Activated CD8-positive, alpha-beta T cell treated with anti-CD3 and anti-CD28 coated beads, Interleukin-2, amount 10 ng/mL, durations not matched to agents 7 days and 5 days (primary cell): ENCODE measurements at regions not wholly inside any gene's neighbourhood (a gene's known extent, or its start where the extent isn't known, plus 50 kb on each side); places are given as distances from the start of the nearest gene placed in this dataset.

Experiments used
- ATAC-seq: fragments of 150-1000 bp; cut with Tn5 transposase; one replicate; pipeline ENCODE4 v1.10.0; 2021; ENCODE audit warnings: moderate library complexity
- CTCF ChIA-PET: fragments of 350-600 bp; sonication (Branson Sonifier 250); formaldehyde crosslinking; loops from one replicate; lab custom pipeline; 2021; ENCODE audit warnings: antibody characterized with exemption; lab: Charles Lee
- POLR2A ChIA-PET: fragments of 350-600 bp; sonication (Branson Sonifier 250); formaldehyde crosslinking; loops from one replicate; lab custom pipeline; 2021; ENCODE audit warnings: antibody characterized with exemption; lab: Charles Lee
- DNase-seq: peaks from one replicate; pipeline ENCODE4 v3.0.0-alpha.2; 2020
- H3K27ac Mint-ChIP-seq: one replicate; pipeline ENCODE4 v1.8.0; 2021; ENCODE audit warnings: mild to moderate bottlenecking, mixed read lengths
- H3K27me3 Mint-ChIP-seq: one replicate; pipeline ENCODE4 v1.8.0; 2021; ENCODE audit warnings: low read depth, mixed read lengths
- H3K36me3 Mint-ChIP-seq: one replicate; pipeline ENCODE4 v1.8.0; 2021; ENCODE audit warnings: low read depth, mixed read lengths
- H3K4me1 Mint-ChIP-seq: one replicate; pipeline ENCODE4 v1.8.0; 2021; ENCODE audit warnings: low read depth, mixed read lengths
- H3K4me3 Mint-ChIP-seq: one replicate; pipeline ENCODE4 v1.8.0; 2021; ENCODE audit warnings: mild to moderate bottlenecking, mixed read lengths
- H3K9me3 Mint-ChIP-seq: one replicate; pipeline ENCODE4 v1.8.0; 2022; ENCODE audit warnings: mixed read lengths; ENCODE audit not compliant: insufficient read depth

DNA sequence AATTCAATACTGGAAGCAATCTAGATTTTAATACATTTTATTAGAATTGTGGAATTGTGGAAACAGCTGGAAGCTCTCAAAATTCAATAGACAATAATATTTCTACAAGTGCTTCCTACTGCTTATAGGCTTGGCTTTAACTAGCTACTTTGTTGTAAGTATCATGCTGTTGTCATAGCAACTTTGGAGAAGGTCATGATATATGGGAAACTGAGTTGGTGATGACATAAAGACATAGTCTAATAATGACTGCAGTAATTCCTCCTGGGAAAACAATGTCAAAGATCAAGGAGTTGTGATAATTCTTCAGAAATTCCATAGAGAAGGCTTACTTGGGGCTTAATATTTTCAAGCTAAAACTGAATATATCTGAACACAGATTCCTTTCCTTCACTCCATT is 266.6 kb downstream of the KIF21A start:
- no peaks in the 10 kb centered on the region for H3K36me3 Mint-ChIP-seq
- DNase-seq (no peak), ATAC-seq (no peak)
- H3K4me1 Mint-ChIP-seq: no peaks in the 10 kb centered on the region
- ChIA-PET POLR2A (no interaction called here), CTCF (no interaction called here)
- no peak overlapping the region for H3K27ac Mint-ChIP-seq
- no peaks in the 10 kb centered on the region for H3K27me3 Mint-ChIP-seq
- no peaks in the 10 kb centered on the region for H3K9me3 Mint-ChIP-seq
- H3K4me3 Mint-ChIP-seq: no peak overlapping the region

DNA sequence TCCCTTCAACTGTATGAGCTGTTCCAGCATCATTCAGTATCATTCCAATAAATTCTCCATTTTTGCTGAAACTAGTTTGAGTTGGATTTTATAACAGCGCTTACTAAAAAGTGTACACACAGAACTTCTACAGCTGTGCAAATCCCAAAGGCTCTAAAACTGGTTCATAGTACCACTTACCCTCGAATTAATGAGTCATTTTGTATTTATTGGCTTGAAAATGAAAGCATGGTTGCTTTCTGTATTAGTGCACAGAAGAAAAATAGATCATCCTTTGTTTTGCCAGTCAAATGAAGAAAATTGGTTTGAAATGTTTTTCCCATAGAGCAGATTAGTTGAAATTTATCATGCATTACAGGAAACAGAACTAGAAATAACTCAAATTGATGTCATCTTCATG is 268.3 kb upstream of the CPNE8 start:
- no peak overlapping the region for H3K4me3 Mint-ChIP-seq
- no peaks in the 10 kb centered on the region for H3K36me3 Mint-ChIP-seq
- H3K4me1 Mint-ChIP-seq: no peaks in the 10 kb centered on the region
- no peak overlapping the region for H3K27ac Mint-ChIP-seq
- DNase-seq: no peak
- ATAC-seq: no peak
- ChIA-PET POLR2A (no interaction called here), CTCF (no interaction called here)
- H3K27me3 Mint-ChIP-seq: no peaks in the 10 kb centered on the region
- H3K9me3 Mint-ChIP-seq: no peaks in the 10 kb centered on the region

DNA sequence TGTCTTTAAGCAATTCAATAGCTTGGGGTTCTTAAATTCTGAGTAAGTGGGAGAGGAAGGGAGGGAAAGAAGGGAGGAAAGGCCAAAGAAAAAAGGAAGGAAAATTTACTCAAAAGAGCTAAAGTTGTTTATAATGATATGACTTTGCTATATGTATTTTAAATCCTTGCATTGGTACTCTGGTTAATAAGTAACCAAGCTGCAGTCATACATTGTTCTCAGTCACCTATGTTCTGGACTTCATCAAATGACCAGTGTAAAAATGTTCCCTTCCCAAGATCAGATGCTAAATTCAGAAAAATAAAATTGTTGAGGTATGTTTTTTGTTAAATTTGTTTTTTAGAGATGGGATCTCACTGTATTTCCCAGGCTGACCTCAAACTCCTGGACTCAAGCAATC is 259.9 kb upstream of the CPNE8 start:
- no peak for DNase-seq
- CTCF ChIA-PET: no interaction called here
- POLR2A ChIA-PET: no interaction called here

DNA sequence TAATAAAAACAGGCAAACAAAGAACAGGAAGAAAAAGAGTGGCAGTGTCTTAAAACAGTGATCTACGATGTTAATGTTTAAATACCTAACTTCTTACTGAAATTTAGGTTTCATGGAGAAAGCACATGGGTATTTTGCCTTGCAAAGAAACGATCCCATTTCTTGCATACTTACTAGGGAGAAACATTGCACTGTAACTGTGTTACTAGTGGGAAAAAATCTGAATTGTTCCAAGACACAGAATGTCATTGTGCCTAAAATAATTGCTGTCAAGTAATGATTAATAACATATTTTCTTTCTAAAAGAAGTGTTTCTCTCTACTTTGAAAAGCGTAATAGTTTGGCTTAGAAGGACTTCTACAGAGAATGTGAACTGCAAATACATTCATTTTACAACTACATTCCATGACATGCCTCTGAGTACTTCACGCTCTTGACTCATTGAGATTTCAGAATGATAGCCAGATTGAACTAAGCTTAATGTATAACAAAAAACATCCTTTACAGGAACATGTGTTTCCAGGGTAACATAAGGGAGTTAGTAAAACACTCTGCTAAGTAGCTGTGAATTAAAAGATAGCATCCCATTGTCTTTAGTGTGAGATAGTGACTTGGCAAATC is 256.2 kb upstream of the CPNE8 start:
- Mint-ChIP-seq H3K9me3 (peaks cover 11% of the 10 kb centered on the region), H3K4me1 (no peaks in the 10 kb centered on the region), H3K4me3 (no peak overlapping the region), H3K36me3 (no peaks in the 10 kb centered on the region), H3K27ac (no peak overlapping the region), H3K27me3 (no peaks in the 10 kb centered on the region)
- CTCF ChIA-PET: no interaction called here
- DNase-seq (no peak), ATAC-seq (no peak)
- POLR2A ChIA-PET: no interaction called here

More for the DNA sequence above, 259.9 kb upstream of the CPNE8 start:
- H3K36me3 Mint-ChIP-seq: no peaks in the 10 kb centered on the region
- ATAC-seq: no peak
- H3K27me3 Mint-ChIP-seq: no peaks in the 10 kb centered on the region
- no peak overlapping the region for H3K4me3 Mint-ChIP-seq
- H3K27ac Mint-ChIP-seq: no peak overlapping the region
- peaks cover 11% of the 10 kb centered on the region for H3K9me3 Mint-ChIP-seq
- H3K4me1 Mint-ChIP-seq: no peaks in the 10 kb centered on the region

DNA sequence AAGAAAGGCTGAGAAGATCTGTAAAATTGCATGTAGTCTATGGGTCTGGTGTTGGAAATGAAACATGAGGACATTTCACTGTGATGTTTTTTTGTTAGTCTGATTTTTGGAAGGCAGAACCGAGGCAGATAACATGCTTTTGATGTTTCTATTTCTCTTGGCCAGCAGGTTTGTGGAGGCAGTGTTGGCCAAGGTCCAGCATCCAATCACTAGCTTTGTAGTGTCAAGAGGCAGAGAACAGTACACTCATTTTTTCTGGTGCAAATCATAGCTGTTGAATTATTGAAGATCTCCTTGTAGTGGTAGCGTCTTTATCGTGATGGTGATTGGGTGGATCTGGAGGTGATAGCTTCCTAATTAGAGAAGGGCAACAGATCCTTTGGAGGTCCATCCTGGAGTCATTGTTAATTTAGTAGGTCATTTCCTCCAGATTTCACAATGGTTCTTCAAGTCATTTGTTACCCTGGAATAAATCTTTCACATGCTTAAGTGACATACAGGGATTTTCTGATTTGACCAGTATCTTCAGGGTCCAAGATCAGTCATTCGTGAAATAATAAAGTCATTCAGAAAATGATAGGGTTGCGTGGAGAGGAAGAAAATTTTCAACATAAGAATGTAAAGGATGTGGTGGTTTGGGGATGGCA is 252.4 kb upstream of the CPNE8 start:
- ChIA-PET POLR2A (no interaction called here), CTCF (no interaction called here)
- Mint-ChIP-seq H3K36me3 (no peaks in the 10 kb centered on the region), H3K9me3 (peaks cover 11% of the 10 kb centered on the region), H3K4me3 (no peak overlapping the region), H3K27ac (no peak overlapping the region), H3K4me1 (no peaks in the 10 kb centered on the region), H3K27me3 (no peaks in the 10 kb centered on the region)
- DNase-seq (no peak), ATAC-seq (no peak)

DNA sequence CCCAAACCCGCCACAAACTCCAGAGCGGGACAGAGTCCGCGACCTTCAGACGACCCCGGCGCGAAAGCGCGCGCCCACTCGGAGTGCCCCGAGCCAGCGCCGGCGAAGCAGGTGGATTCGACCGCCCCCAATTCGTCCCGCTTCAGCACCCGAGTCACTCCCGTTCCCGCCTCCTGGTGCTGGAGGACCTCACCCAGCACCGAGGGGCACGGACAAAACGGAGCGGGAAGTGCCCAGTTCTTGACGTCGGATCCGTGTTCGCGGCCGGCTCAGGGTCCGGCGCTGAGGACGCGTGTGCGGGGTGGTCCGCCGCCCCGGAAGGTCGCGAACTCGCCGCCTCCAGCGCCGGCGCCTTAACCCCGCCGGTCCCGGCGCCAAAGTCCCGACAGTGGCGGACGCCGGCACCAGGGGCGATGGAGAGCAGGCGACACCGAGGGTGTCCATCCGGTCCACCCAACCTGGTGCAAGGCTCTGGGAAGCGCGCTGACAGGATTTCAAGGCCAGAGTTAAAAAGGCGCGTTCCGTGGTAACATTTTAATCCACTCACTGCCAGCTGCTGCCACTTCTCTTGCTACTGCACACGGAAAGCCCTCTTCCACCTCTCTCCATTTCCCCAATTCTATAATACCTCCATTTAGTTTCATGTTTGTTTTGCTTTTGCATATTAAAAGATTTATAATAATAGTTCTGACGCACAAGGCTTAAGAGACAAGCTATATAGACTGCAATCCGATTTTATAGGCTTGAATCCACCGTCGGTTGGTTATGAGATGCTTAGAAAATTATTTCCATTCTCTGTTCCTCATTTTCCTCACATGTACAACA is 240.0 kb upstream of the CPNE8 start:
- ATAC-seq (peak; percentile 81), DNase-seq (peak; percentile 47)
- H3K9me3 Mint-ChIP-seq: peaks cover 3% of the 10 kb centered on the region
- ChIA-PET CTCF (interaction anchor here (0.7 kb wide), 1 partner anchor 128 kb away, joined by 3 read pairs; no protein-coding TSS in a partner anchor), POLR2A (no interaction called here)
- H3K36me3 Mint-ChIP-seq: peaks cover 1% of the 10 kb centered on the region
- peak overlapping the region; percentile 7 for H3K4me3 Mint-ChIP-seq
- no peaks in the 10 kb centered on the region for H3K4me1 Mint-ChIP-seq
- peaks cover 15% of the 10 kb centered on the region for H3K27me3 Mint-ChIP-seq
- no peak overlapping the region for H3K27ac Mint-ChIP-seq

DNA sequence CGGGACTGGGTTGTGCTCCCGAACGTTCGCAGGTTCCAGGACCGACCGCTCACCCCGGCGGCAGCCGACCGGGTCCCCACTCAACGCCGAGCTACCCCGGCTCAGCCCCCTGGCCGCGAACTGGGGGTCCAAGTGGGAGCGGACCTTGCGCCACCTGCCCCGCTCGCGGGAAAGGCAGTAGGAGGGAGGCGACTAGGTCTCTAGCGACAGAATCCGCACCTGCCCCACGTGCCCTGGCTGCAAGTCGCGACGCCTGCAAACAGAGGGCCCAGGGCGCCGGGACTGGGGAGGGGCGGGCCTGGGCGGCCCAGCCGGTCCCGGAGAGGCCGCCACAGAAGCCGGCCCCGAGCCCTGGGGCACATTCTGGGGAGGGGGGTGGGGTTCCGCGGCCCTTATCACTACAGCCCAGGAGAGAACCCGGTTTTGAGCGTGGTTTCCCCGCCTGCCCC is 239.2 kb upstream of the CPNE8 start:
- ATAC-seq: no peak

DNA sequence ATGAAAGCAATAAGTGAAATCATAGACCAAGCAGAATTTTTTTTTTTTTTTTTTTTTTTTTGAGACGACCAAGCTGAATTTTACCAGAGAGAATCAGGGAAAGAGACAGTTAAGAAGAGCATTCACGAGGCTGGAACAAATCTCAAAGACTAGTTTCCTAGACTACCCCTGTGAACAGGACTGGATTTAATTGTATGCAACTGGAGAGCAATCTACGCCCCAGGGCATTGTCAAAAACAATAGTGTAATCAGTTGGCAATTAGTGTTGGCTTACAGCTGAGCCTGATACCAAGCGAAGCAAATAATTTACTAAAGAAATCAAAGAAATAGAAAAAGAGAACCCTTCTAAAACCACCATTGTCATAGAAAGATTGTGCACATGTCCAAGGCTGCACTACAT is 232.9 kb upstream of the CPNE8 start:
- Mint-ChIP-seq H3K36me3 (no peaks in the 10 kb centered on the region), H3K27ac (no peak overlapping the region), H3K9me3 (no peaks in the 10 kb centered on the region), H3K4me3 (no peak overlapping the region), H3K4me1 (no peaks in the 10 kb centered on the region), H3K27me3 (no peaks in the 10 kb centered on the region)
- ChIA-PET POLR2A (no interaction called here), CTCF (no interaction called here)
- ATAC-seq (no peak), DNase-seq (no peak)

More for the DNA sequence above, 239.2 kb upstream of the CPNE8 start:
- H3K4me1 Mint-ChIP-seq: no peaks in the 10 kb centered on the region
- H3K27ac Mint-ChIP-seq: no peak overlapping the region
- ChIA-PET CTCF (no interaction called here), POLR2A (no interaction called here)
- H3K27me3 Mint-ChIP-seq: peaks cover 15% of the 10 kb centered on the region
- H3K4me3 Mint-ChIP-seq: no peak overlapping the region
- no peak for DNase-seq
- H3K36me3 Mint-ChIP-seq: peaks cover 1% of the 10 kb centered on the region
- H3K9me3 Mint-ChIP-seq: no peaks in the 10 kb centered on the region

DNA sequence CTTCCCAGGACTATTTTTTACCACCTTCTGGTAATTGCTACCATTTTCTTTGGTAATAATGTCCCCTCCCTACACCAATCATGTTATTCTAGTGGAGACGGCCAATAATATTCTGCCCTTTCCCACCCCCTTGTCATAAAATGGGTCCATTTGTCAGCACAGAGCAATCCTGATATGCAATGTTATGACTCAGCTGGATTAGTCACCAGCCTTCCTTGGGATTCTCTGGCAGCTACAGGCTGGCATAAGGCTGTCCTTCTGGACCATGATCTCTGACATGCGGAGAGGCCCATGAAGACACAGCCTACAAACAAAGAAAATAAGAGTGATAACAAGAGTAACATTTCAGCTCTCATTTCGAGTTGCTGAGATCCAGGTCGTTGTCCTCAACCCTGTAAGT is 222.0 kb upstream of the CPNE8 start:
- Mint-ChIP-seq H3K9me3 (no peaks in the 10 kb centered on the region), H3K4me1 (no peaks in the 10 kb centered on the region), H3K4me3 (no peak overlapping the region), H3K36me3 (no peaks in the 10 kb centered on the region), H3K27ac (no peak overlapping the region), H3K27me3 (no peaks in the 10 kb centered on the region)
- ATAC-seq (no peak), DNase-seq (no peak)
- CTCF ChIA-PET: no interaction called here
- POLR2A ChIA-PET: no interaction called here

DNA sequence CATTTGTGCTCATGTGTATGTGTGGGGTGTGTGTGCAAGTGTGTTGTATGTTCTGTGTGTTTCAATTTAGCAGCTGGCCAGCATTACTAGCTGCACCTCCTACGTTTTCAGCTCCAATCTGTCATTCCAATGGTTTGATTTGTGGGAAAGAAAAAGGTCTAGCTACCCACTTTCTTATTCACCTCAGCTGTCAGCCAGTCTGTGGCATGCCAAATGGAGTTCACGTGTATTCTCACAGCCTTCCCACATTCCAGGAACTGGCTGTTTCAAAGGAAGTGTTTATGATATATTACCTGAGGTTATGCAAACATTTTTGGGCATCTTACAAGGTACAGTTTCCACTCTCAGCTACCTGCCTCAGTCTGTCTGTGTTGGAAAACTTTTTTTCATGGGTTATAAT is 220.2 kb upstream of the CPNE8 start:
- CTCF ChIA-PET: no interaction called here
- POLR2A ChIA-PET: no interaction called here
- Mint-ChIP-seq H3K9me3 (no peaks in the 10 kb centered on the region), H3K27me3 (no peaks in the 10 kb centered on the region), H3K27ac (no peak overlapping the region), H3K4me3 (no peak overlapping the region), H3K36me3 (no peaks in the 10 kb centered on the region), H3K4me1 (no peaks in the 10 kb centered on the region)
- ATAC-seq: no peak
- DNase-seq: no peak

DNA sequence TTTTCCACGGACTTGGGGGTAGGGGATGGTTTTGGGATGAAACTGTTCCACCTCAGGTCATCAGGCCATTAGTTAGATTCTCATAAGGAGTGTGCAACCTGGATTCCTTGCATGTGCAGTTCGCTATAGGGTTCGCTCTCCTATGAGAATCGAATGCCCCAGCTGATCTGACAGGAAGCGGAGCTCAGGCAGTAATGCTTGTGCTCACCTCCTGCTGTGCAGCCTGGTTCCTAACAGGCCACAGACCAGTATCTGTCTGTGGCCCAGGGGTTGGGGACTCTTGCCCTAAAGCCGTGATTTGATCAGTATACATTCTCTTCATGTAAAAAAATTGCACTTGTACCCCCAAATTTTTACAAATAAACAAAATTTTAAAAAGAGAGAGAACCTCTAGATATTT is 219.4 kb upstream of the CPNE8 start:
- DNase-seq (no peak), ATAC-seq (no peak)
- CTCF ChIA-PET: no interaction called here
- Mint-ChIP-seq H3K4me3 (no peak overlapping the region), H3K27ac (no peak overlapping the region), H3K36me3 (no peaks in the 10 kb centered on the region), H3K9me3 (no peaks in the 10 kb centered on the region), H3K27me3 (no peaks in the 10 kb centered on the region), H3K4me1 (no peaks in the 10 kb centered on the region)
- POLR2A ChIA-PET: no interaction called here

DNA sequence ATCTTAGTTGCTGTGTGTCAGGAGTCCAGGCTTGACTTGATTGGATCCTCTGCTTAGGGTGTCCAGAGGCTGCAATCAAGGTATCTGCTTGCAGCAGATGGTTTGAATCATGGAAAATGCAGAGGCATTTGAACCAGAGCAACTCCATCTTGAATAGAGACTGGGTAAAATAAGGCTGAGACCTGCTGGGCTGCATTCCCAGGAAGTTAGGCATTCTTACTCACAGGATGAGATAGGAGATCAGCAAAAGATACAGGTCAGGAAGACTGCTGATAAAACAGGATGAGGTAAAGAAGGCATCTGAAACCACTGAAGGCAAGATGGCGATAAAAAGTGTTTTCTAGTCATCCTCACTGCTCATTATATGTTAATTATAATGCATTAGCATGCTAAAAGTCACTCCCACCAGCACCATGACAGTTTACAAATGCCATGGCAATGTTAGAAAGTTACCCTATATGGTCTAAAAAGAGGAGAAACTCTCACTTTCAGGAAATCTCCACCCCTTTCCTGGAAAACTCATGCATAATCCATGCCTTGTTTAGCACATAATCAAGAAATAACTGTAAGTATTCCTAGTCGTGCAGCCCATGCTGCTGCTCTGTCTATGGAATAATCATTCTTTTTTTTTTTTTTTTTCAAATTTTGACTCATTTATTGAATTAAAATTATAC is 218.3 kb upstream of the CPNE8 start:
- Mint-ChIP-seq H3K9me3 (no peaks in the 10 kb centered on the region), H3K4me1 (no peaks in the 10 kb centered on the region), H3K36me3 (no peaks in the 10 kb centered on the region), H3K27me3 (no peaks in the 10 kb centered on the region), H3K4me3 (no peak overlapping the region), H3K27ac (no peak overlapping the region)
- ChIA-PET CTCF (no interaction called here), POLR2A (no interaction called here)
- ATAC-seq (no peak), DNase-seq (no peak)
